ENCODE measurements at regions not wholly inside any gene's neighbourhood (a gene's known extent, or its start where the extent isn't known, plus 50 kb on each side); places are given as distances from the start of the nearest gene placed in this dataset.

- no peak for DNase-seq (ENCODE audit: low read depth, low spot score)
These were observed 57.5 kb upstream of the IPO9 start for GRCh38 chr1:201771466-201771865.

GRCh38 chr1:201772178-201772577 lies 56.8 kb upstream of the IPO9 start:
- no peak for DNase-seq (ENCODE audit: low read depth, low spot score)

- DNase-seq (ENCODE audit: low read depth, low spot score) = no peak
These were observed 55.2 kb upstream of the IPO9 start for GRCh38 chr1:201773764-201774163.

GRCh38 chr1:201774224-201774982 lies 54.6 kb upstream of the IPO9 start:
- no peak for DNase-seq (ENCODE audit: low read depth, low spot score)

- no peak for DNase-seq (ENCODE audit: low read depth, low spot score)
These were observed 54.0 kb upstream of the IPO9 start for GRCh38 chr1:201774983-201775344.

- no peak for DNase-seq (ENCODE audit: low read depth, low spot score)
These were observed 53.6 kb upstream of the IPO9 start for GRCh38 chr1:201775380-201775779.

GRCh38 chr1:201778279-201779065 lies 50.5 kb upstream of the IPO9 start:
- no peak for DNase-seq (ENCODE audit: low read depth, low spot score)

All from iPS DF 19.7 (cell line).